ENCODE measurements at regions not wholly inside any gene's neighbourhood (a gene's known extent, or its start where the extent isn't known, plus 50 kb on each side); places are given as distances from the start of the nearest gene placed in this dataset.
"Not testable (repeated sequence)": the region's sequence is repeated elsewhere in the genome, so short reads cannot be mapped to it uniquely, and the experiment has no call there.

GRCh38 chr7:51927738-51928137 lies 611.1 kb upstream of the COBL start:
- H3K4me3 ChIP-seq (ENCODE audit: control insufficient read depth in 1 of 2, extremely low read depth in 1 of 2, low read length in 1 of 2) = no peak overlapping the region
- no peaks in the 10 kb centered on the region for H3K27me3 ChIP-seq (replicated peaks in 1 of 2; ENCODE audit: control insufficient read depth in 2 of 2, extremely low read depth in 1 of 2, insufficient read depth in 2 of 2, low read length in 1 of 2)
- Mint-ChIP-seq H3K4me1 (no peaks in the 10 kb centered on the region), H3K27me3 (no peaks in the 10 kb centered on the region), H3K9me3 (peaks cover 20 to 48% (median 26%) of the 10 kb centered on the region in 3 donors), H3K36me3 (no peaks in the 10 kb centered on the region), H3K4me3 (no peak overlapping the region), H3K27ac (no peak overlapping the region)
- H3K36me3 ChIP-seq (ENCODE audit: control insufficient read depth in 2 of 2, extremely low read depth in 1 of 2, insufficient read depth in 1 of 2, low read length in 1 of 2) = no peaks in the 10 kb centered on the region
- H3K9me3 ChIP-seq = peaks cover 2% of the 10 kb centered on the region
- ATAC-seq (replicated peaks in 1 of 4) = no peak
- WGBS (ENCODE audit: insufficient coverage) = 67% methylated on average over 2 of the region's 6 CpGs
- no peak overlapping the region for H3K27ac ChIP-seq (ENCODE audit: low read length)
- no peaks in the 10 kb centered on the region for H3K4me1 ChIP-seq (ENCODE audit: control insufficient read depth in 1 of 2, extremely low read depth in 1 of 2, insufficient read depth in 2 of 2, low read length in 2 of 2)
- ChIA-PET POLR2A (no interaction called here), CTCF (no interaction called here)
- DNase-seq = no peak

- no CpG with 5 or more reads among the region's 3 CpGs for WGBS (ENCODE audit: insufficient coverage)
- ChIA-PET CTCF (no interaction called here), POLR2A (interaction anchor here in 1 of 2 donors (0.7 kb wide), 1 partner anchor 13 kb away, joined by 5 read pairs; no protein-coding TSS in a partner anchor)
- Mint-ChIP-seq H3K9me3 (peaks cover 19 to 32% (median 22%) of the 10 kb centered on the region in 3 donors), H3K27me3 (no peaks in the 10 kb centered on the region), H3K36me3 (no peaks in the 10 kb centered on the region), H3K4me3 (no peak overlapping the region), H3K4me1 (no peaks in the 10 kb centered on the region), H3K27ac (no peak overlapping the region)
- H3K9me3 ChIP-seq = no peaks in the 10 kb centered on the region
- H3K27me3 ChIP-seq (replicated peaks in 1 of 2; ENCODE audit: control insufficient read depth in 2 of 2, extremely low read depth in 1 of 2, insufficient read depth in 2 of 2, low read length in 1 of 2) = no peaks in the 10 kb centered on the region
- H3K4me3 ChIP-seq (ENCODE audit: control insufficient read depth in 1 of 2, extremely low read depth in 1 of 2, low read length in 1 of 2) = no peak overlapping the region
- no peak for DNase-seq
- no peaks in the 10 kb centered on the region for H3K36me3 ChIP-seq (ENCODE audit: control insufficient read depth in 2 of 2, extremely low read depth in 1 of 2, insufficient read depth in 1 of 2, low read length in 1 of 2)
- no peak overlapping the region for H3K27ac ChIP-seq (ENCODE audit: low read length)
- ATAC-seq (replicated peaks in 1 of 4) = no peak
- H3K4me1 ChIP-seq (ENCODE audit: control insufficient read depth in 1 of 2, extremely low read depth in 1 of 2, insufficient read depth in 2 of 2, low read length in 2 of 2) = no peaks in the 10 kb centered on the region
Observed at GRCh38 chr7:51918581-51918980, 602.0 kb upstream of the COBL start.

GRCh38 chr7:51901489-51901840 lies 584.9 kb upstream of the COBL start:
- H3K27me3 ChIP-seq (replicated peaks in 1 of 2; ENCODE audit: control insufficient read depth in 2 of 2, extremely low read depth in 1 of 2, insufficient read depth in 2 of 2, low read length in 1 of 2) = no peaks in the 10 kb centered on the region
- no peaks in the 10 kb centered on the region for H3K36me3 ChIP-seq (ENCODE audit: control insufficient read depth in 2 of 2, extremely low read depth in 1 of 2, insufficient read depth in 1 of 2, low read length in 1 of 2)
- 92% methylated on average over 11 of the region's 13 CpGs for WGBS (ENCODE audit: insufficient coverage)
- Mint-ChIP-seq H3K4me1 (no peaks in the 10 kb centered on the region), H3K27me3 (no peaks in the 10 kb centered on the region), H3K9me3 (peaks cover 6 to 19% (median 12%) of the 10 kb centered on the region in 3 donors), H3K4me3 (no peak overlapping the region), H3K27ac (no peak overlapping the region), H3K36me3 (no peaks in the 10 kb centered on the region)
- H3K4me1 ChIP-seq (ENCODE audit: control insufficient read depth in 1 of 2, extremely low read depth in 1 of 2, insufficient read depth in 2 of 2, low read length in 2 of 2) = no peaks in the 10 kb centered on the region
- no peaks in the 10 kb centered on the region for H3K9me3 ChIP-seq
- no peak overlapping the region for H3K27ac ChIP-seq (ENCODE audit: low read length)
- no peak overlapping the region for H3K4me3 ChIP-seq (ENCODE audit: control insufficient read depth in 1 of 2, extremely low read depth in 1 of 2, low read length in 1 of 2)
- DNase-seq = no peak
- no peak for ATAC-seq (replicated peaks in 1 of 4)
- CTCF ChIA-PET = no interaction called here
- POLR2A ChIA-PET = no interaction called here

- H3K36me3 ChIP-seq (ENCODE audit: control insufficient read depth in 2 of 2, extremely low read depth in 1 of 2, insufficient read depth in 1 of 2, low read length in 1 of 2); H3K27me3 ChIP-seq (replicated peaks in 1 of 2; ENCODE audit: control insufficient read depth in 2 of 2, extremely low read depth in 1 of 2, insufficient read depth in 2 of 2, low read length in 1 of 2); H3K4me1 ChIP-seq (ENCODE audit: control insufficient read depth in 1 of 2, extremely low read depth in 1 of 2, insufficient read depth in 2 of 2, low read length in 2 of 2); H3K27ac Mint-ChIP-seq; H3K4me1 Mint-ChIP-seq; ATAC-seq (replicated peaks in 1 of 4); H3K36me3 Mint-ChIP-seq; H3K27me3 Mint-ChIP-seq; CTCF ChIA-PET; H3K9me3 ChIP-seq; H3K27ac ChIP-seq (ENCODE audit: low read length); H3K4me3 Mint-ChIP-seq; H3K4me3 ChIP-seq (ENCODE audit: control insufficient read depth in 1 of 2, extremely low read depth in 1 of 2, low read length in 1 of 2); DNase-seq; POLR2A ChIA-PET: not testable (repeated sequence)
- peaks cover 8 to 24% (median 12%) of the 10 kb centered on the region in 3 donors for H3K9me3 Mint-ChIP-seq
- WGBS (ENCODE audit: insufficient coverage) = 92% methylated on average over 29 of the region's 42 CpGs
Observed at GRCh38 chr7:51900755-51901488, 584.3 kb upstream of the COBL start.

- 94% methylated on average over 5 of the region's 9 CpGs for WGBS (ENCODE audit: insufficient coverage)
- Histone ChIP-seq H3K36me3 (ENCODE audit: control insufficient read depth in 2 of 2, extremely low read depth in 1 of 2, insufficient read depth in 1 of 2, low read length in 1 of 2) (no peaks in the 10 kb centered on the region), H3K27ac (ENCODE audit: low read length) (no peak overlapping the region), H3K4me1 (ENCODE audit: control insufficient read depth in 1 of 2, extremely low read depth in 1 of 2, insufficient read depth in 2 of 2, low read length in 2 of 2) (no peaks in the 10 kb centered on the region), H3K9me3 (no peaks in the 10 kb centered on the region), H3K27me3 (replicated peaks in 1 of 2; ENCODE audit: control insufficient read depth in 2 of 2, extremely low read depth in 1 of 2, insufficient read depth in 2 of 2, low read length in 1 of 2) (no peaks in the 10 kb centered on the region), H3K4me3 (ENCODE audit: control insufficient read depth in 1 of 2, extremely low read depth in 1 of 2, low read length in 1 of 2) (no peak overlapping the region)
- Mint-ChIP-seq H3K27ac (no peak overlapping the region), H3K36me3 (no peaks in the 10 kb centered on the region), H3K9me3 (peaks cover 4 to 24% (median 9%) of the 10 kb centered on the region in 3 donors), H3K4me1 (no peaks in the 10 kb centered on the region), H3K4me3 (no peak overlapping the region), H3K27me3 (no peaks in the 10 kb centered on the region)
- CTCF ChIA-PET = no interaction called here
- POLR2A ChIA-PET = no interaction called here
- ATAC-seq (replicated peaks in 1 of 4) (no peak), DNase-seq (no peak)
Observed at GRCh38 chr7:51899611-51900010, 583.0 kb upstream of the COBL start.

GRCh38 chr7:51882412-51882811 lies 565.8 kb upstream of the COBL start:
- Mint-ChIP-seq H3K36me3 (no peaks in the 10 kb centered on the region), H3K27ac (no peak overlapping the region), H3K4me1 (no peaks in the 10 kb centered on the region), H3K4me3 (no peak overlapping the region), H3K9me3 (peaks cover 0 to 10% (median 8%) of the 10 kb centered on the region in 3 donors), H3K27me3 (no peaks in the 10 kb centered on the region)
- Histone ChIP-seq H3K36me3 (ENCODE audit: control insufficient read depth in 2 of 2, extremely low read depth in 1 of 2, insufficient read depth in 1 of 2, low read length in 1 of 2) (no peaks in the 10 kb centered on the region), H3K27ac (ENCODE audit: low read length) (no peak overlapping the region), H3K9me3 (no peaks in the 10 kb centered on the region), H3K27me3 (replicated peaks in 1 of 2; ENCODE audit: control insufficient read depth in 2 of 2, extremely low read depth in 1 of 2, insufficient read depth in 2 of 2, low read length in 1 of 2) (no peaks in the 10 kb centered on the region), H3K4me1 (ENCODE audit: control insufficient read depth in 1 of 2, extremely low read depth in 1 of 2, insufficient read depth in 2 of 2, low read length in 2 of 2) (no peaks in the 10 kb centered on the region), H3K4me3 (ENCODE audit: control insufficient read depth in 1 of 2, extremely low read depth in 1 of 2, low read length in 1 of 2) (no peak overlapping the region)
- CTCF ChIA-PET = no interaction called here
- ATAC-seq (replicated peaks in 1 of 4) (no peak), DNase-seq (no peak)
- POLR2A ChIA-PET = no interaction called here
- WGBS (ENCODE audit: insufficient coverage) = 92% methylated on average over 1 of the region's 1 CpG

GRCh38 chr7:51881309-51881708 lies 564.7 kb upstream of the COBL start:
- Mint-ChIP-seq H3K4me3 (no peak overlapping the region), H3K36me3 (no peaks in the 10 kb centered on the region), H3K27me3 (no peaks in the 10 kb centered on the region), H3K27ac (no peak overlapping the region), H3K4me1 (no peaks in the 10 kb centered on the region), H3K9me3 (peaks cover 0 to 10% (median 4%) of the 10 kb centered on the region in 3 donors)
- WGBS (ENCODE audit: insufficient coverage) = no CpG with 5 or more reads among the region's 2 CpGs
- POLR2A ChIA-PET = no interaction called here
- H3K9me3 ChIP-seq = no peaks in the 10 kb centered on the region
- no peaks in the 10 kb centered on the region for H3K4me1 ChIP-seq (ENCODE audit: control insufficient read depth in 1 of 2, extremely low read depth in 1 of 2, insufficient read depth in 2 of 2, low read length in 2 of 2)
- DNase-seq = no peak
- H3K27ac ChIP-seq (ENCODE audit: low read length) = no peak overlapping the region
- no peak overlapping the region for H3K4me3 ChIP-seq (ENCODE audit: control insufficient read depth in 1 of 2, extremely low read depth in 1 of 2, low read length in 1 of 2)
- H3K36me3 ChIP-seq (ENCODE audit: control insufficient read depth in 2 of 2, extremely low read depth in 1 of 2, insufficient read depth in 1 of 2, low read length in 1 of 2) = no peaks in the 10 kb centered on the region
- no peaks in the 10 kb centered on the region for H3K27me3 ChIP-seq (replicated peaks in 1 of 2; ENCODE audit: control insufficient read depth in 2 of 2, extremely low read depth in 1 of 2, insufficient read depth in 2 of 2, low read length in 1 of 2)
- CTCF ChIA-PET = no interaction called here
- ATAC-seq (replicated peaks in 1 of 4) = no peak
